Nucleus accumbens (tissue), 56 donors: ENCODE measurements at regions not wholly inside any gene's neighbourhood (a gene's known extent, or its start where the extent isn't known, plus 50 kb on each side); places are given as distances from the start of the nearest gene placed in this dataset.
"Not testable (repeated sequence)": the region's sequence is repeated elsewhere in the genome, so short reads cannot be mapped to it uniquely, and the experiment has no call there.

Source experiments
- DNase-seq, 56 donors: peaks; one replicate each; lab custom pipeline; 2025; lab: John Stamatoyannopoulos, UW

DNA sequence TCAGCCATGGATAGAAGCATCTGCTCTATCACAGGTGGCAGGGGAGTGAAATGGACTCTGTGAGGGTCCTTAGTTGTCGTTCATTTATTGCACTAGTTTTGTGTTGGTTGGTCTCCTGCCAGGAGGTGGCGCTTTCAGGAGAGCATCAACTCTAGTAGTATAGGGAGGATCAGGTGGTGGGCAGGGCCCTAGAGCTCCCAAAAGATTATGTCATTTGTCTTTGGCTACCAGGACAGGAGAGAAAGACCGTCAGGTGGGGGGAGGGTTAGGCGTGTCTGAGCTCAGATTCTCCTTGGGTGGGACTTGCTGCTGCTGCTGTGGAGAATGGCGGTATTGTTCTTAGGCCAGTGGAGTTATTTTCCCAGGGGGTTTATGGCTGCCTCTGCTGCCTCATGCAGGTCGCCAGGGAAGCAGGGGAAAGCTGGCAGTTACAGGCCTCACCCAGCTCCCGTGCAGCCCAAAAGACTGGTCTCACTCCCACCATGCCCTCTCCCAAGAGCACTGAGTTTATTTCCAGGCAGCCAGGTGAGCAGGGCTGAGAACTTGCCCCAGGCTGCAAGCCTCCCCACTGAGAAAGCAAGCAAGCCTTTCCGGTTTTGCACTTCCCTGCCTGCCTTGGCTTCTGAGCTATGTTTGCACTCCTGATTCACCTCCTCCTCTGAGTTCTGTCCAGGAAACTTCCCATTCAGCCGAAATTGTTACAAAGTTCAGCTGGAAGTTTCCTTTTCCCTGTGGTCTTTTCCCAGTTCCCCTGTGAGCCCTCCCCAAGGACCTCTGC is 317.3 kb downstream of the TAF11L14 start:
- no peak for DNase-seq

DNA sequence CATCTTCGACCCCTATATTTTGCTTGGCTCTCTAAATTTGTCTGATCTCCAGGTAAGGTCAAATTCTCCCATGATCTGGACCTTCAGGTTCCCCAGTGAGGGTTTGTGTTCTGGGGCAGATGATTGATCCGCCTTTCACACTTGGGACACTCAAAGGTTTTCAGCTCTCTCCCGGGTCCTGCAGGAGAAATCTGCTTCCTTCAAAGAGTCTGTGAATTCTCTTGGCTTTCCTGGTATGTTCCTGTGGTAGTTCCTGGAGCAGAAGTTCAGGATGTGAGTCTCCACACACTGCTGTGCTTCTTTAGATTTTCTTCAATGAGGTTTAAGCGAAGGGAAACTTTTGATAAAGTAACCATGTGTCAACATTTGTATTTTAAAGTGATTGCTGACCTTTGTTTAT is 318.0 kb downstream of the TAF11L14 start:
- DNase-seq: no peak

DNA sequence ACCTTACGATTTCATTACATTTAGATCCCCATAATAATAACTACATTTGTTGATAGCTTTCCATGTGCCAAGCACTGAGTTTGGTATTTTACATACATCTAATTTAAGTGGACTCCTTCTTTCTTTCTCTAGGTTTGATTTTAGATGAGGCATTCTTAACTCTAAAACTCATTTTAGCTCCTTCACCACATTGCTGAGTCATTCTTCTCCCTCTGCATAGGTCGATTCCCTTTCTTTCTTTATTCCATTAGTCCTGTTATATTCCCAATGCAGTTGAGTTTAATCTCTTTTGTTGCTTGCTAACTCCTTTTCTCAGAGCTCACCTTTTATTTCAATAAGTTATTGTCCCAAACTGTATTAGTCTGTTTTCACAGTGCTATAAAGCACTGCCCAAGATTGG is 329.8 kb downstream of the TAF11L14 start:
- DNase-seq: no peak

DNA sequence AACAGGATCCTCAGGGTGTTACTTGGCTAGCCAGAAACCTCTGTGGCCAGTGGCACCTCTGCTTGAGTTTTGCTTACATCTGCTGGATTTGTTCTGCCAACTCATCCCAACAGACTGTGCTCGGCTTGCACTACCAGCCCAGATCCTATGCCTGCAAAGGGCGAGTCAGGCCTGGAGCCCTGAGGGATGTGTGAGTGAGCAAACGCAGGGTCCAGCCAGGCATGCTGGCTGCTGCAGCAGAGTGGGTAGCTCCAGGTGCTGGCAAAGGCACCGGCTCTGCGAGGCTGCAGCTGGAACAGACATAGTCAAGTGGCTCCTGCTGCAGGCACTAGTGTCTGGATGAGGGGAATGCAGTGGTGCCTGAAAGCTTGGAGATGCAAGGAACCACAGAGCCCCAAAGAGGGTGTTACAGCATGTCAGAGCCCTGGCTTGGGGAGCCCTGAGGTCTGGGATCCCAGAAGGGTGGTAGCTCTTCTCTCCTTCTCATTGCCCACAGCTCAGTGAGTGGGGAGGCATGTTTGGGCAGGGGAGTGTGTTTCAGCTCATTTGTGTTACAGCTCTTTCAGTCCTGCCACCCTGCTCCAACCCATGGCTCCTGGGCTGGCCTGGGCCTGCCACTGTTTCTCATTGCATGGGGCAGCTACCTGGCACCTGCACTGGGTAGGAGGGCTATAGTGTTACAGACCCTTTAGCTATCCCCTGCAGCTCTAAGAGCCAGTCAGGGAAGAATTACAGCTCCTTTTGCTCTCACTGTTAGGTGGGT is 332.6 kb downstream of the TAF11L14 start:
- DNase-seq: no peak

DNA sequence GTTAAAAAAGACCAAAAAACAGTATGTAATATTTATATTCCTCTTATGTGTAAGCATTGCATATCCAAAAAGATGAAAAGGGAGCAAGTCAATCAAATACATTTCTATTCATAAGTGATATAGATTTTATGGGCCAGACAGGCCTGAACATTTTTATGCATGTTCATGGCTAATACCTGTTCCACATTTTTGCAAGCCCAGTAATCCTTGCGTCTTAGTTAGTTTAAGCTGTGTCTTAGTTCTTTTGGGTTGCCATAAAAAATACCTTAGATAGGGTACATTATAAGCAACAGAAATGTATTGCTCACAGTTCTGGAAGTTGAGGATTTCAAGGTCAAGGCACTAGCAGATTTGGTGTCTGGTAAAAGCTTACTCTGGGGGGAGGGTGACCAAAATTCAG is 342.1 kb downstream of the TAF11L14 start:
- DNase-seq: no peak

DNA sequence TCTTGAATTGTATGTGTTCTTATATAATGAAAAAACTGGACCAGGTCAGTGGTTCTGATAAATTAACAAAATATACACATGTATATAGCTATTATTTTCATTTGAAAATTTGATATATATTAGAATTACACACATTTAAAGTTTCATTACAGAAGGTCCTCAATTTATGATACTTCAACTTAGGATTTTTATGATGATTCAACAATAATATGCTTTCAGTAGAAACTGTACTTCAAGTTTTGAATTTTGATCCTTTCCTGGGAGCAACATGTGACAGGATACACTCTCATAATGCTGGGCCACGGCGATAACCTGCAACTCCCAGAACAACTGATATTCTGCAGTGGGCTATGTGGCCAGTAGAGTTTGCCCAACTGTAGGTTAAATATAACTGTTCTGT is 344.7 kb downstream of the TAF11L14 start:
- no peak for DNase-seq

DNA sequence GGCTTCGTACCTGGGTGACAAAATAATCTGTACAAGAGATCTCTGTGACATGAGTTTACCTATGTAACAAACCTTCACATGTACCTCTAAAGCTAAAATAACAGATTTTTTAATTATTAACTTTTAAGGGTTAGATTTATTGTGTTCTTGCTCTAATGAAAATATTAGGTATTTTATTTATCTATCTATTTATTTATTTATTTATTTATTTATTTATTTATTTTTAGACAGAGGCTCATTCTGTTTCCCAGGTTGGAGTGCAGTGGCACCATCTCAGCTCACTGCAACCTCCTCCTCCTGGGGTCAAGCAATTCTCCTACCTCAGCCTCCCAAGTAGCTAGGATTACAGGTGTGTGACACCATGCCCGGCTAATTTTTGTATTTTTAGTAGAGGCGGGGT is 348.4 kb downstream of the TAF11L14 start:
- not testable (repeated sequence) for DNase-seq

DNA sequence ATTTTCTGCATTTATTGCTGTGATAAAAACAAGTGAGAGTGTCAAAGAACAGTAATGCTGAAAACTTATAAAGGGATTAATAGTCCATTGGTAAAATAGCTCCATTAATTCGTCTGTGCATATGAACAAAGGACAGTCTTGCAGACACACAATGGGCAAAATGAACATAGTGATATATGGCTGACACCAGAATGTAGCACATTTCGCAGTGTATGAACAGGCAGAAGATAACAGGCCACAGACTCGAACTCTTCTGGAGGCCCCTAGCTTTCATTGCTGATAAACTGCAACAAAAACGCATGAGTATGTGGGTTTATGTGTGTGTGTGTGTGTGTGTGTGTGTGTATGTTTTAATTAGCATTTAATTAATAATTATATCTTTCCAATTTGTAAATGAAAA is 354.8 kb downstream of the TAF11L14 start:
- DNase-seq: no peak

DNA sequence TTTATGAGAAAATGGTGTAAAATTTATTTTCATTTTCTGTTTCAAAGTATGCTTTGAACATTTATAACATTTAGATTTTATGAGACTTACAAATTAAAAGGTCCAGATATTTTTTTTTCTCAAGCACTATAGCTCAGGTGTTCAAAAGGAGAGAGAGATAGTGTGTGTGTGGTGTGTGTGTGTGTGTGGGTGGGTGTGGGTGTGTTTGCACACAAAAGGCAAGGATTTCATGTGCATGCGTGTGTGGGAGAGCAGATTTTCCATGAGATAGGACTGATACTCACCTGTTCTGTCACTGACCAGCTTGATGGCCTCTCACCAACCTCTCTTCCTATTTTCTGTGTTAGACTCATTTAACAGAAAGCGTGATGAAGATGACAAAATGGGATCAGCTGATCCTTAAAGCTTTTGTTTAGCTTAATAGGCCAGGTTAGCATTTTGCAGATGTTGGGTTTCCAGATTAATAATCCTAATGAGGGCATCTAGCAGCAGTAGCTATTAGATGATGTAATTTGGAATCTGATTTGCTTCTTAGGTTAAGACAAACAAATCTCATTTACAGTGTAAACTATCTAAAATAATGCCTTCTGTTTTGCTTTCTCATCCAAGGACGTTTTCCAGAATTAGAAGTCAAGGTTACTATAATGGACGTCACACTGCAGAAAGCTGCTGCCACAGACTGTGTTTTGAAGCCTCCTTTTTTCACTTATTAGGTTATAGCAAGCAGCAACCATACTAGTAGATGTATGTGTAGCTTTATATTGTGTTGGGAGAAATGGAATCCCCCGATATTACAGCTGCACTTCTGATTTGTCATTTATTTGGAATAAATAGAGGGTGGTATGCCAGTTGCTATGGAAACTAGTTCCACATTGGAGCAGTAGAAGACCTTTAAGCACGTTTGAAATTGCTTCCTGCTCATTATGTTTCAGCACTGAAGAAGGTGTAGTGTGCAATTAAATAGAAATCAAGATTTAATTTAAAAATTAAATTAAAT is 355.6 kb downstream of the TAF11L14 start:
- no peak for DNase-seq

DNA sequence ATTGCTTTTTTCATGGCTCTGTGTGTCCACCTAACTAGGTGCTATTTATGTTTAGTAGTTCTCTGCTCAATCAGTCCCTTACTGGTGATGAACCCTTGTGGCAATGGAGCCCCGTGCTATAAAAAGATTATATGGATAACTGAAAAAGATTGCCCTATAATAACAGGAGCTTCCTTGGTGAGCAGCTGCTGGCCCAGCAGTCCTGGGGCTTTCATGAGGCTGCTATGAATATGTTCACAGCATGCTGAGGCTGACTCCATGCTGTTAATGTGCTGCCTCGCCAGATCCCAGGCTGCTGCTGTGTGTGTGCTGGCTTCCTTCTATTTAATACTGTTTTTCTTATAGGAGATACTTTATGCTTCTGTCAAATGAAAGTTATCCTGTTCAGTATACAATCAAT is 357.5 kb downstream of the TAF11L14 start:
- DNase-seq: no peak

DNA sequence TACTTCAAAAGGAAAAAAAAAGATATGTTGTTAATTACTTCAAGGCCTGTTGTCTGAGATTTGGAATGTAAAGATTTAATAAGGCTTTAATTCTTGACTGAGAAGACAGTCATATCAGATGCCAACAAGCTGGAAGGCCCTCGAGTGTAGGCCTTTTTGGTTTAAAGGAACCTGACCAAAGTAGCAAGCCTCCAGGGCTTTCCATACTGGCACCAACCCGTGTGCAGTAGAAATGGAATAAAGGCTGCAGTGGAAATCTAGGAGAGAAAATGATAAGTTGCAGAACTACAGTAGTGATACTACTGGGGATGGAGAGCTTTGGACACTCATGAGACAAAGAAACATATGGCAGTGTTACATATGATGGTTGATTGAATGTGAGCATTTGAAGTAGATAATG is 358.0 kb downstream of the TAF11L14 start:
- no peak for DNase-seq

DNA sequence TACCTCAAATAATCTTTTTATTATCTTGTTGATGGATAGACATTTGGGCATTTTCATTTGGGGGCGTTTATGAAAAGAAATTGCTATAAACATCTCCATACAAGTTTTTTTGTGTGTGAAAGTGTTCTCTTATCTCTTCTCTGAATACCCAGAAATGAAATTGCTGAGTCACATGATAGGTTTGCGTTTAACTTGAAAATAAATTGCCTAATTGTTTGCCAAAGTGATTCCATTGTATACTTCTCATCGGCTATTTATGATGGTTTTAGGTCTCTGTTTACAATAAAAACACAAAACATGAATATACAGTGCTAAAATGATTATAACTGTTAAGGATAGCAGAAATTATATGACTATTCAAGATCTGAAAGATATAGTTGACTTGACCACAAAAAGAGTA is 361.7 kb downstream of the TAF11L14 start:
- no peak for DNase-seq

DNA sequence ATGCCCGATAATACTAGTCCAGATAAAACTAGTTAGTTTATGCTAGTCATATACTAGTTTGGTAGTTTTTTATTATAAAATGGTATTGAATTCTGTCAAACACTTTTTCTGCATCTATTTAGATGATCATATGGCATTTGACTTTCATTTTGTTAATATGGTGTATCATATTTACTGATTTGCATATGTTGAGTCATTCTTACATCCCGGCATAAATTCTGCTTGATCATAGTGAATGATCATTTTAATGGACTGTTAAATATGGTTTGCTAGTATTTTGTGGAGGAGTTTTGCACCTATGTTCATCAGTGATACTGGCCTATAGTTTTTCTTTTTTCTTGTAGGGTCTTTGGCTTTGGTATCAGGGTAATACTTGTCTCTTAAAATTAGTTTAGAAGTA is 365.6 kb downstream of the TAF11L14 start:
- no peak for DNase-seq

DNA sequence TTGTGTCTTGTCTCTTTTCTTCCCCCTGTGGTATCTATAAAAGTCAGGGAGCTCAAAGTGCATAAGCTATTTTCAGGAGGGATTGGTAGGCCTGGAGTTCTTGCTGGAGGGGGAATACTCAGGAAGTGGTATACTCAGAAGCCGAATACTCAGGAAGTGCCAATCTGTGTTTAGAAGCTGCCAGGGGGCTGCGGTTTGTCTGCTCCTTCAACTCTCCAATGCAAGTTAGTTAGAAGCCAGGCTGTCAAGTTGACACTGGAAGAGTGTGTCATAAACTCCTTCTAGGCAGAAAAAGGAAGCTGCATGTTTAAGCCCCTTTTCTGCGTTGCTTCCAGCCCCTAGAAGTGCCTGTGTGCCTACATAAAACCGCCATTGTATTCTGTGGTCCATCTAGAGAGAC is 366.5 kb downstream of the TAF11L14 start:
- DNase-seq: no peak

DNA sequence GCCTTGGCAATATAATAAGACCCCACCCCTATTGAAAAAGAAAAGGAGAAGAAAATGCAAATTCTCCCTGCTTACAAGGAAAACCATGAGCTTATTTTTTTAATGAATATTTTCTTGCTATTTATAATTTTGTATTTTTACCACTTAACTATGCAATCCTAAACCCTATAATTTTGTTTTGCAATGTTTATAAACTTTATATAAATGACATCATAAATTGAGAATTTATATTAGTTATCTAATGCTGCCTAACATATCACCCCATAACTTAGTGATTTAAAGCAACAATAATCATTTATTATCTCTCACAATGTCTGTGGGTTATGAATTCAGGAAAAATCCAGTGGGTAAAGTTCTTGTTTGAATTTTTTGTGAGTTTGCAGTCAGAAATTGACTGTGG is 369.1 kb downstream of the TAF11L14 start:
- DNase-seq: no peak

DNA sequence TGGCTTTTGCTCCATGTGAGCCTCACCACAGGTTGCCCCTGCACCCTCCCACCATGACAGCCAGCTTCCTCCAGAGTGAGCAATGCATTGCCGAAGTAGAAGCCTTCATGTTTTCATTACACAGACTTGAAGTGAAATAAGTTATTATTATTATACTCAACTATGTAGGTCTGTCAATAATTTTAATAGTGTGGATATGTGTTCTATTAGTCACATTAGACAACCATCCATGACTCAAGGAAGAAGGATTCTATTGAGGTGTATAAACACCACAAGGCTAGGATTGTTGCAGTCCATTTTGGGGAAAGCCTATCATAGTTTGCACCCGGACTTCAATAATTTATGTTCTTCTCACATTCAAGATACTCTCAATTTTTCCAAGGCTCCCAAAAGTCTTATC is 369.5 kb downstream of the TAF11L14 start:
- DNase-seq: no peak

DNA sequence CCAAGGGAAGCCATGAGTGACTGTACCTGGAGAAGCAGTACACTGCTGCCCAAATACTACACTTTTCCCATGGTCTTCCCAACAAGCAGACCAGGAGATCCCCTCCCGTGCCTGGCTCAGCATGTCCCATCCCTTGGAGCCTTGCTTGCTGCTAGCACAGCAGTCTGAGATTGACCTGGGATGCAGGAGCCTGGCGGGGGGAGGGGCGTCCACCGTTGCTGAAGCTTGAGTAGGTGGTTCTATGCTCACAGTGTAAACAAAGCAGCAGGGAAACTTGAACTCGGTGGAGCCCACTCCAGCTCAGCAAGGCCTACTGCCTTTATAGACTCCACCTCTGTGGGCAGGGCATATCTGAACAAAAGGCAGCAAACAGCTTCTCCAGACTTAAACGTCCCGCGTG is 372.0 kb downstream of the TAF11L14 start:
- not testable (repeated sequence) for DNase-seq

DNA sequence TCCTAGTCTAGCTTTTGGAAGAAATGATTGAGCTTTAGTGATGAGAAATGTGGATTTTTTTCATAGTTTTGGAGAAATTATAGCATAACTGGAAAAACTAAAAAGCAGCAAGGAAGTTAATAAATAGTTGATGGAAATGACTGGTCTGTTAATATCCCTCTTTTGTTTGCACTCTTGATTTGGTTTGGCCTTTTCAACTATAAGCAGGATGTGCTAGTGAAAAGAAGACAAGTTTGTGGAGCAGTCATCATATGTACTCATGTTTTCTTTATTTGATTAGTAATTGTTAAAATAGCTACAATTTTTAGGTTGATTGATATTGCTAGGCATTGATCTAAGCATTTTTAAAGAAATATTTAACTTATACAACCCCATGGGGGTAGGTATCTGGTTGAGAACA is 374.7 kb downstream of the TAF11L14 start:
- DNase-seq: no peak

DNA sequence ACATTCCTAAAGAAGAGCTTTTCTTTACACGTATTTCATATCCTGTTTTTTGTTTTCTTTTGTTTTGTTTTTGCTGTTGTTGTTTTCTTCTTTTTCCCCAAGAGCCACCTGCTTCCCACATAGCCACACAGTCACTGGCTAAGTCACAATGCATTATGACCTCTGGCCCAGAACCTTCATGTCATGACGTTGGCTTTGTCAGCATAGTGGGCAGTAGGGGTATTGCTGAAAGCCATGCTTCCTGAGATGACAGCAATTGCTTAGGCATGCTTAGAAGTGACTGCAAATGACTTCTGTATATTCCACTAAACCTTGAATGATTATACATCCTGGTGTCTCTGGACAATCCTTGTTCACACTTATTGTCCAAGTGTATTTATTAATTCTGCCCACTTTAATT is 375.8 kb downstream of the TAF11L14 start:
- DNase-seq: no peak

DNA sequence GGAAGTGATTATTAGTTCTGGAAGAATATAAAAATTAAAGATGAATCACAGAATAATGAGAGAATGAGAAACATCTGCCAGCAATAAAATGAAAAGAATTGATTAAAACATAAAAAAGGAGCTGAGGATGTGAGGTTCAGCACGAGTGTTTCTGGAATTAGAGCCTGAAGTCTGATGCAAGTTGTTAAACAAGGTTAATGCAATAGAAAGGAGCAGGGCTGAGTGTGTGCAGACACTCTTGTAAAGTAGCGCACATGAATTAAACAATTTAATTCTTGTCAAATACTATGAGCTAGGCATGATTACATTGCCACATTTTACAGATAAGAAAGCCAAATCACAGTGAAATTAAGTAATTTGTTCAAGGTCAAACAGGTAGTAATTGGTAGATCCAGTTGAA is 384.2 kb downstream of the TAF11L14 start:
- no peak for DNase-seq

DNA sequence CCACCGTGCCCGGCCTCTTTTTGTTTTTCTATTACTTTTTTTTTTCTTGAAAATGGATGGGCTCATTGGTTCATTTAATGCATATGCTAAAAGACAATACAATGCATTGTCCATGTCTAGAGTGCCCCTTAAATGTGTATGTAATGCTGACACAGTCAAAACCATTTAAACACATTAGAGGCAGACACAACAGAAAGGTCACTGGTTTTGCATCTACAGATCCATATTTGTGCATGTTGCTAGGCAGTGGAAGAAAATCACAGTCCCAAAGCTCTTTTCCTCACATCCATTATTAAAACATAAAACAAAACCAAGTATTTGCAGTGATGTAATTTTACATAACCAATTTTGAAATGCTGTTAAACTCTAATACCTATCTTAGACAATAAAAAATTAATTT is 389.0 kb downstream of the TAF11L14 start:
- no peak for DNase-seq
